Bone marrow (tissue), 2 donors: ENCODE measurements at regions not wholly inside any gene's neighbourhood (a gene's known extent, or its start where the extent isn't known, plus 50 kb on each side); places are given as distances from the start of the nearest gene placed in this dataset.

Experiments used
- DNase-seq, 2 donors: peaks; one replicate each; lab custom pipeline; 2025; lab: John Stamatoyannopoulos, UW

DNA sequence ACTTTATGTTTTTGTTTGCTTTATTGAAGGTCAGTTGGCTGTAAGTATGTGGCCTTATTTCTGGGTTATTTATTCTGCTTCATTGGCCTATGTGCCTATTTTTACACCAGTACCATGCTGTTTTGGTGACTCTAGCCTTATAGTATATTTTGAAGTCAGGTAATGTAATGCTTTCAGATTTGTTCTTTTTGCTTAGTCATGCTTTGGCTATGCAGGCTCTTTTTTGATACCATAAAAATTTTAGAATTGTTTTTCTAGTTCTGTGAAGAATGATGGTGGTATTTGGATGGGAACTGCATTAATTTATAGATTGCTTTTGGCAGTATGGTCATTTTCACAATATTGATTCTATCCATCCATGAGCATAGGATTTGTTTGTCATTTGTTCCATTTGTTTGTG is 63.5 kb upstream of the TTC14 start:
- DNase-seq: no peak

DNA sequence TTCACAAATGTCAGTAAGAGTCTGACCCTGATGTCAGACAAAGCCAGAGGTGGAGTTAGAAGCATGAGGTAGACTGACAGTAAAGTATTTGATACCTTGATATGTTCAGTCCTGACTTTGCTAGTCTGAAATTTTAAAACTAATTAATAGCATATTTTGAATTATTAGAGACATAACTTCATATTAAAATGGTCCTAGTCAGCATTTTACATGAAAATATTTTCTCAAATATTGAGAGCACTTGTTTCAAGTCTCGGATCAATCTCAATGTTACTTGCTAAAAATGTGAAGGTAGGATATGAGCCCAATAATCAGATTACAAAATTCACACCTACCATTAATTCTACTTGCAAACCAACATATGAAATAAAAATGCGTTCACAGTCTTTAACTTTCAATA is 58.1 kb upstream of the TTC14 start:
- DNase-seq: no peak

- no peak for DNase-seq
Measured at GRCh38 chr3:180546863-180547262, 55.1 kb upstream of the TTC14 start.

DNA sequence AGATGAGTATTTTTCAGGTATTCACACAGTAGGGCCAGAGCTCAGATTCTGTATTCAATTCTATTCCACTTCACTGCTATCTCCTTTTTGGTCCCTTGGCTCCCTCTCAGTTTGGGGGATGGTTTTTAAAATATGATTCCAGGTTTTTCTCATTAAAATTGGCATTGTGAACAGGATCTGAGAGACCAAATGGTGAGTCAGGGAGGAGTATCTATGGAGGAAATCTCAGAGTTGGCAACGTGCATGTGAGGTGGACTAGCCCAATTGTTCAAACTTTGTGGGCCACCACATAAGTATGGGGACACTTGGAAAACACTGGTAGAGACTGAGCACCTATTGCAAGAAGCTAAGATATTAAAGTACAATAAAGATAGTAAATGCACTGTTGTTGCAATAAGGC is 53.9 kb upstream of the TTC14 start:
- DNase-seq: no peak
